ENCODE measurements at regions not wholly inside any gene's neighbourhood (a gene's known extent, or its start where the extent isn't known, plus 50 kb on each side); places are given as distances from the start of the nearest gene placed in this dataset.
"Not testable (repeated sequence)": the region's sequence is repeated elsewhere in the genome, so short reads cannot be mapped to it uniquely, and the experiment has no call there.

DNA sequence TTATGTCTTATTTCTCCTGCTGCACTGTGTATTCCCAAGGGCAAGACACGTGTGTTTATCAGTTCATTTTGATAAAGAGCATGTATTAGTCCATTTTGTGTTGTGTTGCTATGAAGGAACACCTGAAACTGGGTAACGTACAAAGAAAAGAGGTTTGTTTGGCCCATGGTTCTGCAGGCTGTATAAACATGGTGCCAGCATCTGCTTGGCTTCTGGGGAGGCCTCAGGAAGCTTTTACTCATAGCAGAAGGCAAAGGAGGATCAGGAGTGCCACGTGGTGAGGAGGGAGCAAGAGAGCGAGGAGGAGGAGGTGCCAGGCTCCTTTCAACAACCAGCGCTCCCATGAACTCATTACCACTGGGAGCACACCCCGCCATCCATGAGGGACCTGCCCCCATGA is 214.0 kb downstream of the UQCRFS1 start:
- Mint-ChIP-seq H3K9me3 (peaks cover 49% of the 10 kb centered on the region), H3K4me1 (peaks cover 22% of the 10 kb centered on the region), H3K27ac (no peak overlapping the region), H3K4me3 (no peak overlapping the region), H3K36me3 (peaks cover 34% of the 10 kb centered on the region), H3K27me3 (ENCODE audit: low read depth) (peaks cover 4% of the 10 kb centered on the region; the same call in 1 of the 2 replicates)
- DNase-seq (ENCODE audit: low spot score) (no peak), ATAC-seq (no peak)
- TF ChIP-seq ATF1 (CRISPR knock-in tag; IDR thresholded peaks at IDR 0.05) (no peak), AR (CRISPR knock-in tag; IDR thresholded peaks at IDR 0.05) (no peak), ZNF263 (CRISPR knock-in tag; IDR thresholded peaks at IDR 0.05; ENCODE audit: low read depth) (no peak), NFE2L1 (CRISPR knock-in tag; IDR thresholded peaks at IDR 0.05) (no peak), JAZF1 (CRISPR knock-in tag; IDR thresholded peaks at IDR 0.05) (no peak), TEAD4 (CRISPR knock-in tag; IDR thresholded peaks at IDR 0.05) (no peak)
- TF ChIP-seq, protein P1, sequence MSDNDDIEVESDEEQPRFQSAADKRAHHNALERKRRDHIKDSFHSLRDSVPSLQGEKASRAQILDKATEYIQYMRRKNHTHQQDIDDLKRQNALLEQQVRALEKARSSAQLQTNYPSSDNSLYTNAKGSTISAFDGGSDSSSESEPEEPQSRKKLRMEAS (CRISPR knock-in tag; IDR thresholded peaks at IDR 0.05) = no peak
- POLR2A ChIA-PET = no interaction called here
- CTCF ChIA-PET = interaction anchor here (1.8 kb wide), 1 partner anchor 14 kb away, joined by 4 read pairs; no protein-coding TSS in a partner anchor

DNA sequence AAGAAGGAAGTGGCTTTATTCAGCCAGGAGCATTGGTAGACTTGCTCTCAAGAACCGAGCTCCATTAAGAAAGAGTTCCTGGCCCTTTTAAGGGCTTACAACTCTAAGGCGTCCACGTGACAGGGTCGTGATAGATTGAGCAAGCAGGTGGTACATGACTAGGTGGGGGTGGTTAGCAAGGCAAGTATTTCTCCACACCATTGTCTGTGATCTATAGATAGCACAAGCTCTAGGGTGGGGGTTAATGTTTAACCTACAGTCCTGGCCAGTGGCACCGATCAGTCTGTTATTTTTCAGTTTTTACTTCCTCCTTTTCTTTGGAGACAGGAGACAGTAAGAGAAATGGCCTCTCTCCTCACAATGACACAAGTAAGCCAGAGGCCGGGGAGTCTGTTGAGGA is 215.1 kb downstream of the UQCRFS1 start:
- H3K27me3 Mint-ChIP-seq (ENCODE audit: low read depth) = not testable (repeated sequence)

DNA sequence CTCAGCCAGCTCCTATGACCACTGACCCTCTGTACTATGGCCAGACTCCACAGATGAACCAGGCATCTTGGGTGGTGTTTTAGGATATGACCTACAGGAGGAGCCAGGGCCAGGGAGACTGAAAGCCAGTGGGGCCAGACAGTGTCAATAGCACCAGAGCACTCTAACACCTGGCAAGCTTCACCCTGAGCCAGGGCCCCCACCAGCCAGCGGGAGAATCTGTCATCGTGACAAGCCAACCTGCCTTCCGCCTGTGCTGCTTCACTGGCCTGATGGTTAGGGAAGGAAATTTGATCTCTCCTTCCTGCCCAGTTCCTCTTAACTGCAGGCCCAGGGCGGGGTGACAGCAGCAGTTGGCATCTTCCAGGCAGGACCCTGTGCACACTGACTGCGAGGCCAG is 222.4 kb downstream of the UQCRFS1 start:
- H3K4me3 Mint-ChIP-seq = no peak overlapping the region
- H3K27ac Mint-ChIP-seq = no peak overlapping the region
- peaks cover 3% of the 10 kb centered on the region; the same call in 1 of the 2 replicates for H3K27me3 Mint-ChIP-seq (ENCODE audit: low read depth)
- DNase-seq (ENCODE audit: low spot score) = no peak
- peaks cover 32% of the 10 kb centered on the region for H3K9me3 Mint-ChIP-seq
- ChIA-PET CTCF (interaction anchor here (0.7 to 1.5 kb wide), 2 partner anchors 65 to 131 kb away, joined by 3 read pairs; no protein-coding TSS in a partner anchor), POLR2A (no interaction called here)
- peaks cover 27% of the 10 kb centered on the region for H3K36me3 Mint-ChIP-seq
- TF ChIP-seq ZBTB21 (CRISPR knock-in tag; IDR thresholded peaks at IDR 0.05; ENCODE audit: borderline replicate concordance) = no peak
- no peak for TF ChIP-seq ZNF532 (CRISPR knock-in tag; IDR thresholded peaks at IDR 0.05; ENCODE audit: borderline replicate concordance)
- no peak for TF ChIP-seq IRF1 (CRISPR knock-in tag; IDR thresholded peaks at IDR 0.05)
- TF ChIP-seq RORB (CRISPR knock-in tag; IDR thresholded peaks at IDR 0.05) = no peak
- TF ChIP-seq NR3C1 (CRISPR knock-in tag; conservative IDR thresholded peaks at IDR 0.05; ENCODE audit: low read depth) = no peak
- TF ChIP-seq FOXP4 (CRISPR knock-in tag; IDR thresholded peaks at IDR 0.05) = no peak
- peaks cover 18% of the 10 kb centered on the region for H3K4me1 Mint-ChIP-seq
- peak; percentile 63 for ATAC-seq

More for the DNA sequence above, 215.1 kb downstream of the UQCRFS1 start:
- peaks cover 60% of the 10 kb centered on the region for H3K9me3 Mint-ChIP-seq
- DNase-seq (ENCODE audit: low spot score); ATAC-seq; H3K27ac Mint-ChIP-seq; POLR2A ChIA-PET; CTCF ChIA-PET; H3K4me3 Mint-ChIP-seq: not testable (repeated sequence)
- peaks cover 15% of the 10 kb centered on the region for H3K4me1 Mint-ChIP-seq
- H3K36me3 Mint-ChIP-seq = peaks cover 45% of the 10 kb centered on the region

All from WTC11 (cell line).